ENCODE measurements at regions not wholly inside any gene's neighbourhood (a gene's known extent, or its start where the extent isn't known, plus 50 kb on each side); places are given as distances from the start of the nearest gene placed in this dataset.

- no peak for TF ChIP-seq FOXK2 (IDR thresholded peaks at IDR 0.05)
- TF ChIP-seq FOXM1 (IDR thresholded peaks at IDR 0.05; ENCODE audit: borderline replicate concordance): no peak
- TF ChIP-seq CTBP1 (IDR thresholded peaks at IDR 0.05; ENCODE audit: borderline replicate concordance): no peak
- no peak for TF ChIP-seq HDGF (IDR thresholded peaks at IDR 0.05; ENCODE audit: borderline replicate concordance)
- TF ChIP-seq ARNT (IDR thresholded peaks at IDR 0.05): no peak
- TF ChIP-seq SP1 (IDR thresholded peaks at IDR 0.05): no peak
- no peak for TF ChIP-seq BHLHE40 (IDR thresholded peaks at IDR 0.05; ENCODE audit: borderline replicate concordance)
- no peak for TF ChIP-seq ZNF384 (IDR thresholded peaks at IDR 0.05)
- no peak for TF ChIP-seq FOXA1 (IDR thresholded peaks at IDR 0.05)
Observed at GRCh38 chr13:37409756-37410155, 188.8 kb downstream of the POSTN start.

All from HEK293T (cell line).